Brain microvascular endothelial cell (primary cell): ENCODE measurements at regions not wholly inside any gene's neighbourhood (a gene's known extent, or its start where the extent isn't known, plus 50 kb on each side); places are given as distances from the start of the nearest gene placed in this dataset.
A peak's percentile ranks its signal among the peaks of the same experiment; 100 is the strongest.

Source experiments
- DNase-seq: peaks from one replicate; pipeline ENCODE4 v3.0.0-alpha.2; 2020
- H3K27ac ChIP-seq: fragments of 250-450 bp; sonication (Bioruptor Pico); 2 replicates; pipeline ENCODE4 v1.5.1; 2020; ENCODE audit warnings: mild to moderate bottlenecking, moderate library complexity
- H3K27me3 ChIP-seq: fragments of 250-450 bp; sonication (Bioruptor Pico); replicated peaks from 2 replicates; pipeline ENCODE4 v1.5.1; 2020; ENCODE audit warnings: mild to moderate bottlenecking
- H3K36me3 ChIP-seq: fragments of 250-450 bp; sonication (Bioruptor Pico); replicated peaks from 2 replicates; pipeline ENCODE4 v1.5.1; 2020; ENCODE audit warnings: mild to moderate bottlenecking
- H3K4me3 ChIP-seq: 2 replicates; pipeline ENCODE4 v1.5.1; 2011; ENCODE audit warnings: low read depth, mild to moderate bottlenecking, control low read depth, low read length, moderate library complexity
- CTCF ChIP-seq: IDR thresholded peaks from 2 replicates; pipeline ENCODE4 v1.5.1; 2011; ENCODE audit warnings: low read depth, mild to moderate bottlenecking, moderate library complexity, low read length, control low read depth, inconsistent platforms; ENCODE audit errors: missing control alignments
- in situ Hi-C: cut with HindIII; loops from 2 replicates; pipeline ENCODE4 v1.10.0; 2017; ENCODE audit warnings: low sequenced_read_pairs, low pct_ligation_motif_present

GRCh38 chr1:21344750-21345443 is 54.6 kb upstream of the ECE1 start:
- H3K27me3 ChIP-seq, result no peaks in the 10 kb centered on the region
- H3K27ac ChIP-seq, result peak overlapping the region; percentile 42
- TF ChIP-seq CTCF, result no peak
- no peak for DNase-seq
- H3K4me3 ChIP-seq, result peak overlapping the region; percentile 83
- no peaks in the 10 kb centered on the region for H3K36me3 ChIP-seq
- in situ Hi-C loops, result no loop called here

- no peak for DNase-seq
- Histone ChIP-seq H3K4me3 (peak overlapping the region; percentile 83), H3K36me3 (no peaks in the 10 kb centered on the region), H3K27ac (no peak overlapping the region), H3K27me3 (no peaks in the 10 kb centered on the region)
- in situ Hi-C loops, result no loop called here
- no peak for TF ChIP-seq CTCF
Measured at GRCh38 chr1:21344098-21344749, 54.0 kb upstream of the ECE1 start.

GRCh38 chr1:21342961-21343838 is 52.9 kb upstream of the ECE1 start:
- peak overlapping the region; percentile 12 for H3K4me3 ChIP-seq
- no peaks in the 10 kb centered on the region for H3K27me3 ChIP-seq
- no peak overlapping the region for H3K27ac ChIP-seq
- no peaks in the 10 kb centered on the region for H3K36me3 ChIP-seq
- in situ Hi-C loops, result no loop called here
- TF ChIP-seq CTCF, result no peak
- DNase-seq, result no peak

- no peak overlapping the region for H3K4me3 ChIP-seq
- H3K27me3 ChIP-seq, result no peaks in the 10 kb centered on the region
- in situ Hi-C loops, result no loop called here
- TF ChIP-seq CTCF, result no peak
- no peak for DNase-seq
- H3K36me3 ChIP-seq, result no peaks in the 10 kb centered on the region
- no peak overlapping the region for H3K27ac ChIP-seq
Measured at GRCh38 chr1:21341517-21342078, 51.3 kb upstream of the ECE1 start.

- no peak for TF ChIP-seq CTCF
- DNase-seq, result no peak
- in situ Hi-C loops, result no loop called here
- H3K4me3 ChIP-seq, result no peak overlapping the region
- H3K36me3 ChIP-seq, result no peaks in the 10 kb centered on the region
- no peak overlapping the region for H3K27ac ChIP-seq
- no peaks in the 10 kb centered on the region for H3K27me3 ChIP-seq
Measured at GRCh38 chr1:21341022-21341421, 50.8 kb upstream of the ECE1 start.
